Renal cortical epithelial cell (primary cell): ENCODE measurements at regions not wholly inside any gene's neighbourhood (a gene's known extent, or its start where the extent isn't known, plus 50 kb on each side); places are given as distances from the start of the nearest gene placed in this dataset.
"Not testable (repeated sequence)": the region's sequence is repeated elsewhere in the genome, so short reads cannot be mapped to it uniquely, and the experiment has no call there.

Experiments
- DNase-seq: peaks from one replicate; pipeline ENCODE4 v3.0.0-alpha.2; 2011; ENCODE audit warnings: low read depth

GRCh38 chr18:6571239-6571602 is 156.5 kb upstream of the L3MBTL4 start:
- no peak for DNase-seq

GRCh38 chr18:6572192-6572591 is 157.3 kb upstream of the ARHGAP28 start:
- not testable (repeated sequence) for DNase-seq

GRCh38 chr18:6574631-6575030 is 154.9 kb upstream of the ARHGAP28 start:
- DNase-seq = no peak

GRCh38 chr18:6575908-6576307 is 153.6 kb upstream of the ARHGAP28 start:
- DNase-seq = no peak

GRCh38 chr18:6576718-6577375 is 152.7 kb upstream of the ARHGAP28 start:
- peak; percentile 54 for DNase-seq

GRCh38 chr18:6578686-6579085 is 150.8 kb upstream of the ARHGAP28 start:
- no peak for DNase-seq

- DNase-seq = no peak
Measured at GRCh38 chr18:6579486-6579885, 150.0 kb upstream of the ARHGAP28 start.

GRCh38 chr18:6580401-6580800 is 149.1 kb upstream of the ARHGAP28 start:
- DNase-seq = peak; percentile 3

- no peak for DNase-seq
Measured at GRCh38 chr18:6589923-6590322, 139.6 kb upstream of the ARHGAP28 start.

- DNase-seq = no peak
Measured at GRCh38 chr18:6590326-6590725, 139.2 kb upstream of the ARHGAP28 start.

- DNase-seq = no peak
Measured at GRCh38 chr18:6591491-6591890, 138.0 kb upstream of the ARHGAP28 start.

GRCh38 chr18:6592522-6592921 is 137.0 kb upstream of the ARHGAP28 start:
- DNase-seq = no peak

- no peak for DNase-seq
Measured at GRCh38 chr18:6593142-6593885, 136.2 kb upstream of the ARHGAP28 start.

GRCh38 chr18:6595666-6596065 is 133.8 kb upstream of the ARHGAP28 start:
- no peak for DNase-seq

GRCh38 chr18:6598657-6599056 is 130.9 kb upstream of the ARHGAP28 start:
- DNase-seq = no peak

- DNase-seq = no peak
Measured at GRCh38 chr18:6600667-6601167, 128.8 kb upstream of the ARHGAP28 start.

- DNase-seq = no peak
Measured at GRCh38 chr18:6601241-6601640, 128.3 kb upstream of the ARHGAP28 start.

GRCh38 chr18:6602365-6602764 is 127.2 kb upstream of the ARHGAP28 start:
- DNase-seq = no peak

GRCh38 chr18:6604573-6604941 is 125.0 kb upstream of the ARHGAP28 start:
- DNase-seq = peak; percentile 5

GRCh38 chr18:6605115-6605869 is 124.2 kb upstream of the ARHGAP28 start:
- no peak for DNase-seq

- no peak for DNase-seq
Measured at GRCh38 chr18:6606411-6607085, 123.0 kb upstream of the ARHGAP28 start.

- DNase-seq = no peak
Measured at GRCh38 chr18:6607343-6607742, 122.2 kb upstream of the ARHGAP28 start.
